Dendritic cell treated with granulocyte-macrophage colony-stimulating factor and Interleukin-4, amounts not matched to agents 40 ng/mL and 50 ng/mL, for 4 days (primary cell): ENCODE measurements at regions not wholly inside any gene's neighbourhood (a gene's known extent, or its start where the extent isn't known, plus 50 kb on each side); places are given as distances from the start of the nearest gene placed in this dataset.
"Not testable (repeated sequence)": the region's sequence is repeated elsewhere in the genome, so short reads cannot be mapped to it uniquely, and the experiment has no call there.

Source experiments
- H3K27ac Mint-ChIP-seq: one replicate; pipeline ENCODE4 v1.8.0; 2022; ENCODE audit warnings: mild to moderate bottlenecking, mixed read lengths
- H3K27me3 Mint-ChIP-seq: one replicate; pipeline ENCODE4 v1.8.0; 2022; ENCODE audit warnings: mild to moderate bottlenecking, mixed read lengths
- H3K36me3 Mint-ChIP-seq: one replicate; pipeline ENCODE4 v1.8.0; 2022; ENCODE audit warnings: low read depth, mixed read lengths
- H3K4me1 Mint-ChIP-seq: one replicate; pipeline ENCODE4 v1.8.0; 2022; ENCODE audit warnings: low read depth, mixed read lengths
- H3K4me3 Mint-ChIP-seq: one replicate; pipeline ENCODE4 v1.8.0; 2022; ENCODE audit warnings: mild to moderate bottlenecking, moderate library complexity, mixed read lengths
- H3K9me3 Mint-ChIP-seq: one replicate; pipeline ENCODE4 v1.8.0; 2022; ENCODE audit warnings: mixed read lengths
- intact Hi-C: fragments of 100-400 bp; cut with micrococcal nuclease; formaldehyde crosslinking; loops from one replicate; pipeline ENCODE4 v1.15.0; 2022

DNA sequence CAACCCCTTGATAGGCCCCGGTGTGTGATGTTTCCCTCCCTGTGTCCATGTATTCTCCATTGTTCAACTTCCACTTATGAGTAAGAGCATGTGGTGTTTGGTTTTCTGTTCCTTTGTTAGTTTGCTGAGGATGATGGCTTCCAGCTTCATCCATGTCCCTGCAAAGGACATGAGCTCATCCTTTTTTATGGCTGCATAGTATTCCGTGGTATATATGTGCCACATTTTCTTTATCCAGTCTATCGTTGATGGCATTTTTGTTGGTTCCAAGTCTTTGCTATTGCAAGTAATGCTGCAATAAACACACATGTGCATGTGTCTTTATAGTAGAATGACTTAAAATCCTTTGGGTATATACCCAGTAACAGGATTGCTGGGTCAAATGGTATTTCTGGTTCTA is 132.3 kb downstream of the CXCL12 start:
- intact Hi-C loops, H3K9me3 Mint-ChIP-seq, H3K27ac Mint-ChIP-seq, H3K36me3 Mint-ChIP-seq, H3K27me3 Mint-ChIP-seq, H3K4me1 Mint-ChIP-seq, H3K4me3 Mint-ChIP-seq: not testable (repeated sequence)

DNA sequence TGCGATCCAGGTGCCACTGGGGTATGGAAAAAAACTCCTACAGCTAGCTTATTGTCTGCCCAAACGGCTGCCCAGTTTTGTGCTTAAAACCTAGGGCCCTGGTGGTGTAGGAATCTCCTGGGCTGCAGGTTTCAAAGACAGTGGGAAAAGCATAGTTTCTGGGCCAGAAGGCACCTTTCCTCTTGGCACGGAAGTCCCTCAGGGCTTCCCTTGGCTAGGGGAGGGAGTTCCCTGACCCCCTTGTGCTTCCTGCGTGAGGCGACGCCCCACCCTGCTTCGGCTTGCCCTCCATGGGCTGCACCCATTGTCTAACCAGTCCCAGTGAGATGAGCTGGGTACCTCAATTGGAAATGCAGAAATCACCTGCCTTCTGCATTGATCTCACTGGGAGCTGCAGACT is 135.0 kb downstream of the CXCL12 start:
- H3K9me3 Mint-ChIP-seq, H3K27me3 Mint-ChIP-seq, H3K36me3 Mint-ChIP-seq, H3K4me1 Mint-ChIP-seq, H3K27ac Mint-ChIP-seq, intact Hi-C loops, H3K4me3 Mint-ChIP-seq: not testable (repeated sequence)

DNA sequence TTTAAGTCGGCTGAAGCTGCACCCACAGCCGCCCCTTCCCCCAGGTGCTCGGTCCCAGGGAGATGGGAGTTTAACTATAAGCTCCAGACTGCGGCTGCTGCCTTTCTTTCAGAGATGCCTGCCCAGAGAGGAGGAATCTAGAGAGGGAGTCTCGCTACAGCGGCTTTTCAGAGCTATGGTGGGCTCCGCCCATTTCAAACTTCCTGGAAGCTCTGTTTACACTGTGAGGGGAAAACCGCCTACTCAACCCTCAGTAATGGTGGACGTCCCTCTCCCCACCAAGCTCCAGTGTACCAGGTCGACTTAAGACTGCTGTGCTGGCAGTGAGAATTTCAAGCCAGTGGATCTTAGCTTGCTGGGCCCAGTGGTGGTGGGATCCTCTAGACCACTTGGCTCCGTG is 135.4 kb downstream of the CXCL12 start:
- intact Hi-C loops: no loop called here
- peaks cover 8% of the 10 kb centered on the region for H3K9me3 Mint-ChIP-seq
- no peaks in the 10 kb centered on the region for H3K36me3 Mint-ChIP-seq

DNA sequence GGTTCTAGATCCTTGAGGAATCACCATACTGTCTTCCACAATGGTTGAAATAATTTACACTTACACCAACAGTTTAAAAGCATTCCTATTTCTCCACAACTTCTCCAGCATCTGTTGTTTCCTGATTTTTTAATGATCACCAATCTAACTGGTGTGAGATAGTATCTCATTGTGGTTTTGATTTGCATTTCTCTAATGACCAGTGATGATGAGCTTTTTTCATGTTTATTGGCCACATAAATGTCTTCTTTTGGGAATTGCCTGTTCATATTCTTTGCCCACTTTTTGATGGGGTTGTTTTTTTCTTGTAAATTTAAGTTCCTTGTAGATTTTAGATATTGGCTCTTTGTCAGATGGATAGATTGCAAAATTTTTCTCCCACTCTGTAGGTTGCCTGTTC is 138.2 kb downstream of the CXCL12 start:
- H3K9me3 Mint-ChIP-seq: peaks cover 18% of the 10 kb centered on the region
- H3K4me1 Mint-ChIP-seq, H3K27me3 Mint-ChIP-seq, H3K4me3 Mint-ChIP-seq, H3K36me3 Mint-ChIP-seq, H3K27ac Mint-ChIP-seq, intact Hi-C loops: not testable (repeated sequence)

More for the DNA sequence above, 135.4 kb downstream of the CXCL12 start:
- H3K4me3 Mint-ChIP-seq: no peak overlapping the region
- H3K4me1 Mint-ChIP-seq: no peaks in the 10 kb centered on the region
- no peak overlapping the region for H3K27ac Mint-ChIP-seq
- H3K27me3 Mint-ChIP-seq: no peaks in the 10 kb centered on the region

DNA sequence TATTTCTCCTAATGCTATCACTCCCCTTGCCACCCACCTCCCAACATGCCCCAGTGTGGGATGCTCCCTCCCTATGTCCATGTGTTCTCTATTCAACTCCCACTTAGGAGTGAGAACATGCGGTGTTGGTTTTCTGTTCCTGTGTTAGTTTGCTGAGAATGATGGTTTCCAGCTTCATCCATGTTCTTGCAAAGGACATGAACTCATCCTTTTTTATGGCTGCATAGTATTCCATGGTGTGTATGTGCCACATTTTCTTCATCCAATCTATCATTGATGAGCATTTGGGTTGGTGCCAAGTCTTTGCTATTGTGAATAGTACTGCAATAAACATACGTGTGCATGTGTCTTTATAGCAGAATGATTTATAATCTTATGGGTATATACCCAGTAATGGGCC is 138.6 kb downstream of the CXCL12 start:
- H3K4me1 Mint-ChIP-seq, H3K4me3 Mint-ChIP-seq, H3K27ac Mint-ChIP-seq, intact Hi-C loops, H3K27me3 Mint-ChIP-seq, H3K36me3 Mint-ChIP-seq: not testable (repeated sequence)
- H3K9me3 Mint-ChIP-seq: peaks cover 18% of the 10 kb centered on the region

DNA sequence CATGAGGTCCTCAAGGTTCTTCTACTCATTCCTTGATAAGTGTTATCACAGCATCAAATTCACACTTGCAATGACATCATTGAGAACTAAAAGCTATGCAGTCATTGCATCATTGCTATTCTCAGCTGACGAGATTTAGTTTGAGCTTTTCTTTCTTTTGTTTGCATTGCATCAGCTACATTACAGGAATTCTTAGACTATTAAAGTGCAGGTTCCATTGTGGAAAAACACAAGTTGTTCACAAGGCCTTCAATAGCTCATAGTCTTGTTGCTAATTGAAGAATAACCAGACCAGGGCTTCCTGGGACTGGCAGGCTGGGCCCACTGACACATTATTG is 139.3 kb downstream of the CXCL12 start:
- Mint-ChIP-seq H3K27me3 (no peaks in the 10 kb centered on the region), H3K36me3 (no peaks in the 10 kb centered on the region), H3K4me3 (no peak overlapping the region), H3K4me1 (no peaks in the 10 kb centered on the region), H3K27ac (no peak overlapping the region), H3K9me3 (peaks cover 18% of the 10 kb centered on the region)
- intact Hi-C loops: no loop called here

DNA sequence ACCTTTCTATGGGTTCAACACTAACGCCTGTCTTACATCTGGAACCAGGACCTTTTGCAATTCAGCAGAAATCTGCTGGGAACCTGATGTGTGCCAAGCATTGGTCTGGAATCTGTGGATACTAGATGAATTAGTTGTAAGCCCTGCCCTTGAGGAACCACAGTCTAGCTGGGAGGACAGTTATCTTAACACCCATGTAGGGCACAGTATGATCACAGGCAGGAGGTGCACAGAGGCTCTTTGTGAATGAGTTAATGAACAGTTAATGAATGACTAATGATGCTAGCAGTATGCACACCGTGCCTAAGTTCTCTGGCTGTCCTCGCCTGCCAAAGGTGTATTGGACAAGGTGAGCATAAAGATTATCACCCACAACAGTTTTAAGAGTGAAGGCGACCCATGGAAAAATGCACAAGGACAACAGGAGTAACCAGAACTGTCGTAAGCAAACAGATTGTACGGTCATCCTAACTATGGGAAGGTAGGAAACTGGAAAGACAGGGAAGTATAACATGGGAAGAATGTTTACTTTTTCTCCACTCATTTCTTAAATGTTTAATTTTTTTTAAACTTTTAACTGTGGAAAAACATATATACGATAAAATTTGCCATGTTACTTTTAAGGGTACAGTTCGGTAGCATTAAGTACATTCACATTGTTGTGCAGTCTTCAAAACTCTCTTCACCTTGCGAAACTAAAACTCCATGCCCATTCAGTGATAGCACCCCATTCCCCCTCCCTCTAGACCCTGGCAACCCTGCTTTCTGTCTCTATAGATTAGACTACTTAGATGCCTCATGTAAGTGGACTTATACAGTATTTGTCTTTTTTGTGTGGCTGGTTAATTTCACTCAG is 139.9 kb downstream of the CXCL12 start:
- Mint-ChIP-seq H3K4me1 (no peaks in the 10 kb centered on the region), H3K36me3 (no peaks in the 10 kb centered on the region), H3K27me3 (no peaks in the 10 kb centered on the region), H3K9me3 (peaks cover 18% of the 10 kb centered on the region), H3K27ac (no peak overlapping the region), H3K4me3 (no peak overlapping the region)
- intact Hi-C loops: no loop called here

DNA sequence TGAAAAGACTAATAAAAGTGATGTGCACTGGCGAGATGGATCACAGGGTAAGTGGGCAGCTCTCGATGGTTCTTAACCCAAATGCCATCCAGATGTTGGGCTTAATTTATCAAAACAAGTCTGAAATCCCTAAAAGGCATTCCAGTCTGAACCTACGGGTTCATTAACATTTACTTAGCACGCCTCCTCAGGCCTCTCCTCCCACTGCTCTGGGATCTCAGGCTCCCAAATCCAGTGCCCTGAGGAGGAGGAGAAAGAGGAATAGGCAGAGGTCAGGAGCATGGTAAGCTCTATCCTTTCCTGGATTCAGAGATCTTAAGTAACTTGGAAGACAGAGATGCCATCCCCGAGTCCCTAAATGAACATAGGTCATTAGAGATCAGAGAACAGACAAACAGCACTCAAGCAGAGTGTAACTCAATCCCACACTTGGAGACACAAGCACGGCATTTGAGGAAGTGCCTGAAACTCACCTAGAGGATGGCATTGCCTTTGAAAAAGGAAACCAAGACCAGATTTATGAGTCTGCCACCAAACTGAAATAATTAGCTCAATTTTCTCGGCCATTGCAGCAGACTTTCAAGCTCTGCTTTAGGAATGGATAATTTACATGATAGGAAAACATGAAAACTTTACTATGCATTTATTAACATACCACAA is 140.9 kb downstream of the CXCL12 start:
- no peaks in the 10 kb centered on the region for H3K36me3 Mint-ChIP-seq
- no peaks in the 10 kb centered on the region for H3K27me3 Mint-ChIP-seq
- intact Hi-C loops: no loop called here
- no peak overlapping the region for H3K27ac Mint-ChIP-seq
- H3K4me3 Mint-ChIP-seq: no peak overlapping the region
- peaks cover 23% of the 10 kb centered on the region for H3K9me3 Mint-ChIP-seq
- no peaks in the 10 kb centered on the region for H3K4me1 Mint-ChIP-seq

DNA sequence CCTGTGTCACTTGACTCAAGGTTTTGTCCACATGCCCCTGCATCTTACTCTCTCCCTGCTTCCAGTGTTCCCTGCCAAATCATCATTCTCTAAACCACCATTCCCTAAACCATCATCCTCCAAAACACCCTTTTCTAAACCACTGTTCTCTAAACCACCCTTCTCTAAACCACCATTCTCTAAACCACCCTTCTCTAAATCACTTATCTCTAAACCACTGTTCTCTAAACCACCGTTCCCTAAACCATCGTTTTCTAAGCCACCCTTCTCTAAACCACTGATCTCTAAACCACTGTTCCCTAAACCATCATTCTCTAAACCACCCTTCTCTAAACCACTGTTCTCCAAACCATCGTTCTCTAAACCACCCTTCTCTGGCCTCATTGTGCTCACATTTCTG is 142.1 kb downstream of the CXCL12 start:
- no peak overlapping the region for H3K4me3 Mint-ChIP-seq
- no peaks in the 10 kb centered on the region for H3K4me1 Mint-ChIP-seq

DNA sequence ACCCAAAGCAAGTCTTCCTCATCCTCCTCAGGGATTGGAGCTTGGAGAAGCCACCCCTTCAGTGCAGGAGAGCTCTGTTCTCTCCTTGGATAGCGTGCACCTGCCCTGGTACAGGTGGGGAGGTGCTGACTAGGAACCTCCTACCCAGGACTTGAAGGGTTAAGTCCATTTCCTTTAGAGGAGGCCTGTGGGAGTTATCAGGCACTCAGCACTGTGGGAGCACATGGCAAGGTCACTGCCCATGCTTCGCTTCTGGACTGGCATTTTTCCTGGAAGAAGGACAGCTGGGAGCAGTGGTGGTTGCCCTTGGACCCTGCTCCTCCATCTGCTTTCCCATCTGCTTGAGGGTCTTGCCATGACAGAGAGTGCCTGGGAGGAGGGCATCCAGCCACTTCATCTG is 142.8 kb downstream of the CXCL12 start:
- H3K36me3 Mint-ChIP-seq: no peaks in the 10 kb centered on the region
- no peak overlapping the region for H3K4me3 Mint-ChIP-seq
- no peaks in the 10 kb centered on the region for H3K4me1 Mint-ChIP-seq
- intact Hi-C loops: no loop called here
- peaks cover 25% of the 10 kb centered on the region for H3K9me3 Mint-ChIP-seq
- no peak overlapping the region for H3K27ac Mint-ChIP-seq
- H3K27me3 Mint-ChIP-seq: no peaks in the 10 kb centered on the region

More for the DNA sequence above, 142.1 kb downstream of the CXCL12 start:
- intact Hi-C loops: no loop called here
- Mint-ChIP-seq H3K27ac (no peak overlapping the region), H3K9me3 (peaks cover 18% of the 10 kb centered on the region), H3K36me3 (no peaks in the 10 kb centered on the region), H3K27me3 (no peaks in the 10 kb centered on the region)

DNA sequence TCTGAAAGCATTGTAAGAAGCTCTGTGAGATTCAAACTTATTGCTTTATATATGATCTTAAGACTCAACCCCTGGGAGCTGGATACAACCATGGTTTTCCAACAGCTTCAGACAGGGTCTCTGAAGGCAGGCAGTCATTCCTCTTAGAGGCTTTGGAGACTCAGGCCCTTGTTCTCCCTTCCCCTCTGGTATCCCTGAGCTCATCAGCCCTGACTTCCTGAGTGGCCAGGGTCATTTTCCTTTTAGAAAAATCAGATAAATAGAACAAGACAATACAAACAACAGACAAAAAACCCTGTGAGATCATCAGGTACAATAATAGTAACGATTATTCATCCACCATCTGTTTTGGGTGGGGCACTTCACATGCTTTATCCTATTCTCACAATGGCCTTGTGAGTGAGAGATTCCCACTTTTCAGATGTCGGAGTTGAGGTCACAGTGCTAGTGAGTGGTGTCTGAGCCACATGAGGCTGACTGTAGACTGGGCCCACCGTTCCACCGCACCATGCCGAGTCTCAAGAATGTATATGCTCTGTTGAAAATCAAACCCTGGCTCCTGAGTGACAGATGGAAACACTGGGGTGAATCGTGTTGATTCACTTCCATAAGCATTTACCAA is 144.2 kb downstream of the CXCL12 start:
- intact Hi-C loops: no loop called here
- Mint-ChIP-seq H3K36me3 (no peaks in the 10 kb centered on the region), H3K9me3 (peaks cover 27% of the 10 kb centered on the region), H3K27me3 (no peaks in the 10 kb centered on the region), H3K27ac (no peak overlapping the region), H3K4me3 (no peak overlapping the region), H3K4me1 (no peaks in the 10 kb centered on the region)

DNA sequence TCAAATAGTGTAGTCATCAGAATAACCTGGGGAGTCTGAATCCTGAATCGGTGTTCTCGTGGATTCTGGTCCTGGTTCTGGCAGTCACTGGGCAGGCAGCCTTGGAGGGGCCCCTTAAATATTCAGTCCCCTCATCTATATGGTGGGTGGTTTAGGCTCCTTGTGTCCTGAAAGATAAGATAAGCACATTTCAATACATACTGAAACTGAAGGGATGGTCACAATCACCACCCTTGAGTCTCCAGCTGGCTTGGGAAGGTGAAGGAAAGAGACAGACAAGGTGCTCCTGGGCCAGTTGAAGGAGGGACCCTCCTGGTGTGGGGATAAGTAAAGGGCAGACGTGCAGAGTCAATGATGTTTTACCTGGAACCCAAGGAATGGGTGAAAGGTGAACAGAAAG is 146.7 kb downstream of the CXCL12 start:
- Mint-ChIP-seq H3K27me3 (no peaks in the 10 kb centered on the region), H3K4me3 (no peak overlapping the region), H3K9me3 (peaks cover 26% of the 10 kb centered on the region), H3K4me1 (no peaks in the 10 kb centered on the region), H3K36me3 (no peaks in the 10 kb centered on the region), H3K27ac (no peak overlapping the region)
- intact Hi-C loops: no loop called here

DNA sequence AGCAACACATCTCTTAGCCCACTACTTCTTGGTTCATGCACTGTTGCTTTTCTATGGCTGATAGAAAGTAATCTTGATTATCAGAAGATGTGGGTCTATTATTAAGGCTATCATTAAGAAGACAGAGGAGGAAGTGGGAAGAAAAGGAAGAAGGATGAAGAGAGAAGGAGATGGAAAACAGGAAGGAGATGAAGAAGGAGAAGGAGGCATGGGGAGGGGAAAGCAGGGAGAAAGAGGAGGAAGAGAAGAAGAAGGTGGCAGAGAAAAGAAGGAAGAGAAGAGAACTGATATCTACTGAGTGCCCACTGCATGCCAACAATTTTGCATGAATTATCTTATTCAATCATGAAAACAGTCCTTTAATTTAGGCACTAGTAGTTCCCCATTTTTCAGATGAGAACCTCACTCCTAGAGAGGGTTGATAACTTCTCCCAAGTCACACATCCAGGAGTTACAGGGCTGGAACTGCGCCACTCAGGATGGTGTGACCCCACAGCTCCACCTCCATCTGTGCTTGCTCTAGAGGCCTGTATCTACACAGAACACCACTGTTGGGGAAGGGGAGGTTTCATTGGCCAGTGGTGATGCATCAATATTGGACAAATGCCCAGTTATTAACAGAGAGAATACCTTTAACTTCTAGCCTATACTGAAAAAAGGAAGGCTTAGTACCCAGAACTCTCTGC is 147.4 kb downstream of the CXCL12 start:
- Mint-ChIP-seq H3K27ac (no peak overlapping the region), H3K4me3 (no peak overlapping the region), H3K36me3 (no peaks in the 10 kb centered on the region), H3K9me3 (peaks cover 19% of the 10 kb centered on the region), H3K27me3 (no peaks in the 10 kb centered on the region), H3K4me1 (no peaks in the 10 kb centered on the region)
- intact Hi-C loops: no loop called here

DNA sequence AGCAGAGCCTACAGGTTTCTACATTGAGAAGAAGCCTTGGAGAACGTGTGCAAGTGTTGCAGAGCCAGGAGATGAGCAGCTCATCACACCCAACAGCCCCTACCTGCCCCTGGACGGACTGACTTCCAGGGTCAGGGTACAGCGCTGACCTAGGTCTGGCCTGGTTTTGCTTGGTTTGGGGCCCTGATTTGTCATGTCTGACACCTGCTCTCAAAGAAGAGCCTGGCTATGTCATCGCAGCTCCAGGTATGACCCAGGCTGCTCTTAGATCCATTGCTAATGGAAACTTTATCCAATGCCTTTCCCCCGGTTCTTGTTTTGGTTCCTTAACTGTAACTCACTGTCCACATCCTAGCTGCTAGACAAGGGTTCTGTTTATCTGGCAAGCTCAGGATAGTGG is 149.5 kb downstream of the CXCL12 start:
- H3K27me3 Mint-ChIP-seq: no peaks in the 10 kb centered on the region

More for the DNA sequence above, 149.5 kb downstream of the CXCL12 start:
- intact Hi-C loops: no loop called here
- H3K36me3 Mint-ChIP-seq: no peaks in the 10 kb centered on the region
- H3K4me1 Mint-ChIP-seq: no peaks in the 10 kb centered on the region
- H3K9me3 Mint-ChIP-seq: peaks cover 18% of the 10 kb centered on the region
- no peak overlapping the region for H3K4me3 Mint-ChIP-seq
- no peak overlapping the region for H3K27ac Mint-ChIP-seq
